HG02678 (cell line): ENCODE measurements at regions not wholly inside any gene's neighbourhood (a gene's known extent, or its start where the extent isn't known, plus 50 kb on each side); places are given as distances from the start of the nearest gene placed in this dataset.

ENCODE experiments used
- ATAC-seq: cut with Tn5 transposase; IDR thresholded peaks from one replicate; pipeline ENCODE4 v1.9.1; 2021; ENCODE audit warnings: mild to moderate bottlenecking, moderate library complexity; ENCODE audit not compliant: unreplicated experiment

DNA sequence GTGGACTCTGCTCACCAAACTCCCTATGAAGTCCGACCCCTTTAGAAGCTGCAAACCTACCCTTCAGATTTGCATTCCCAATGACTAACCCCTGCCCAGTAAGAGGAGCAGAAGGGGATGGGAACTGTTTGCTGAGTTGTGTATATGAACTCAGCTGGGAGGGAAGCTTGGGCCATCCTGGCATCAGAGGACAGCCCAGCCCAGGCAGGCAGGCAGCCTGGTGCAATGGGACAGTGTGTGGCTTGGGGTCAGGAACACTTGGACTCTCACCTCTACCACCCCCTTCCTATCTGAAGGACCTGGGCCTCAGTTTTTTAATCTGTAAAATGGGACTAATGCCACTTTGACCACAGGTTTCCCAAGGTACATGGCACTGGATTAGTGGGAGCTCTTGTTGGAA, 147.4 kb upstream of the GPR26 start:
- ATAC-seq, result no peak

GRCh38 chr10:123519861-123520260, 146.3 kb upstream of the GPR26 start:
- no peak for ATAC-seq

DNA sequence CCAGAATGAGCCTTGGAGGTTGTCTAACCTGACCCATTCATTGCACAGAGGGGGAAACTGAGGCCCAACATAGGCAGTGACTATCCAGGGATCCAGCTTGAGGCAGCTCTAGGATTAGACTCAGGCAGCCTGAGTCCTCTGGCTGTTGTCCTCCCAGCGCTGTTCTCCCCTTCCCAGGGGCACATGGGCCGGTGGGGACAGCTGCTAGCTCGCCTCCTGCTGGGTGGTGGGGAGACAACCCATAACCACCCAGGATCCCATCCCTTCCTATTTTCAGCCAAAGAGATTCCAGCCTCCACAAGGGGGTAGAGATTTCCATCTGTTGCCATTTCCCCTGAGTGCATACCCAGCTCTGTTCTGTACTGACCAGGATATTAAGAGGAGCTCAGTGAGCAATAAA, 145.1 kb upstream of the GPR26 start:
- ATAC-seq, result no peak

DNA sequence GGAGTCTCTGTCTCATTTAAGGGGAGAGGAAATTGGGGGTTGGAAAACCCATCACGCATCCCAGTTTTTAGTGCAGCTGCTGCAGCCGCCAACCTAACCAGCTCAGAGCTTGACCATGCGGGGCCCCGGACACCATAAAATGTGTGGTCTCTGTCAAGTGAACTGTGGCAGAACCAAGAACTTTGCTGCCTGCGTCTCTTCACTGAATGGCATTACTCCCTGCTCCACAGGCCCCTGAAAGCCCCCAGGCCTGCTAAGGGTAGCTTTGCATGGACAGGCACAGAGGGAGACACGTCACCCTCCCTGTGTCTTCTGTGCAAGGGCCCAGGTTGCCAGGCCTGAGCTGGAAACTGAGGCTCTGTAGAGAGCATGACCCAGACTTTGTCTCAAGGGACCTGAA, 144.6 kb upstream of the GPR26 start:
- no peak for ATAC-seq

GRCh38 chr10:123522702-123523312, 143.3 kb upstream of the GPR26 start:
- peak; percentile 53 for ATAC-seq

DNA sequence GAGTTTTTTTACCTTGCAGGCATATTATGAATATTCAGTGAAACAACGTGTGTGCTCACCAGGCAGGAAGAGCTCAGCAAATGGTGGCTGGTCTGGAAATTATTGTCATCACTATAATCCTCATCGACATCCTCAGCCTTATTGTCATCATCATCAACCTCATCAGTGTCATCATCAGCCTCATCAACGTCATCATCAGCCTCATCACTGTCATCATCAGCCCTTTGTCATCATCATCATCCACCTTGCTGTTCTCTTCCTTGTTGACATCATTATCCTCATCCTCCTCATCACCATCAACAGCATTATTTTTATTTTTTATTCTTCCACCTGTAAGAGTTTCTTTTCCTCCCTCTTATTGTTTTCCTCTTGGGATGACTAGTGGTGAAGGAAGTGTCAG, 142.3 kb upstream of the GPR26 start:
- ATAC-seq, result no peak

DNA sequence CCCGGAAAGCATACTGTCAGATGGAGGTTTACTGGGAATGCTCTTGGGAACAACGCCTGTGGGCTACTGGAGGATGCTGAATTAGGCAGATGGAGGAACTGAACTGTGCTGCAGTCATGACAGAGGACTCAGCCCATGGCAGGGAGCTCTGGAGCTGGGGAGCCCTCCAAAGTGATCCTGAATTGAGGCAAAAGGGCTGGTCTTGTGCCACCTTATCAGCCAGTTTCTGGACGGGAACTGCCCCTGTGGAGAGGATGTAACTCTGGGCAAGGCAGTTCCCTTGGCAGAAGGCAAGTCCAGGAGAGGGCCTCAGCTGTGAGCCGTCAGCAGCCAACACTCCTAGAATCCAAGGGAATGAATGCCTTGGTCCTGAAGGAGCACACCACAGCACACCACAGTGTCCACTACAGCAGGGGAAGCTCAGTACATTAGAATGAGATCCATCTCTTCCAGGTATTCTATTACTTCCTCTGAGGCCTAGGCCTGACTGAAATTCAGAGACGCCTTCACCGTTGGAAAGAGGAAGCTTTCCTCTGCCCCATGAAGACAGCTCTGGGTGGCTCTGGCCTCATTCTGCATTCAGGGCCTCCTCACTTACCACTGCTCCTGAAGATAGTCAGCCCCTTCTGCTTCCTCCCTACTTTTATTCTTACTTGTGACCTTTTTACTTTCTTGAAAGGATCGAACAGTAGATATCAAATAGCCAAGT, 139.6 kb upstream of the GPR26 start:
- no peak for ATAC-seq

DNA sequence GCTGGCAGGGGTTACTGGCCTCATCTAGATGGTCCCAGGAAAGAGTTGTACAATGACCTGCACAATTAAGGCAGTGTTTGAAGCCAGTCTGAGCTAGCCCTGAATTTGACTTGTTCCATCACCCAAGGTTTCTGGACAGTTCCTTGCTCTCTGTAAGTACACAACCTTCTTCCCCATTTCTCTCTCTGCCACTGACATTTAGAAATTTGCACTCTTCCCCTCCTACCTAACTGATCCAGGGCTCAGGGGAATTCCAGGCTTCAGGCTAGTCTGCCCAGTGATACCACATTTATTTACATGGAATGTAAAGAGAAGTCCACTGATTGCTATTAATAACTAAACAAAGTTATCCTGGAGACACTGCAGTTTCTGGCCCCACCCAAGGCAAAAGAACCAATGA, 139.0 kb upstream of the GPR26 start:
- ATAC-seq, result no peak

DNA sequence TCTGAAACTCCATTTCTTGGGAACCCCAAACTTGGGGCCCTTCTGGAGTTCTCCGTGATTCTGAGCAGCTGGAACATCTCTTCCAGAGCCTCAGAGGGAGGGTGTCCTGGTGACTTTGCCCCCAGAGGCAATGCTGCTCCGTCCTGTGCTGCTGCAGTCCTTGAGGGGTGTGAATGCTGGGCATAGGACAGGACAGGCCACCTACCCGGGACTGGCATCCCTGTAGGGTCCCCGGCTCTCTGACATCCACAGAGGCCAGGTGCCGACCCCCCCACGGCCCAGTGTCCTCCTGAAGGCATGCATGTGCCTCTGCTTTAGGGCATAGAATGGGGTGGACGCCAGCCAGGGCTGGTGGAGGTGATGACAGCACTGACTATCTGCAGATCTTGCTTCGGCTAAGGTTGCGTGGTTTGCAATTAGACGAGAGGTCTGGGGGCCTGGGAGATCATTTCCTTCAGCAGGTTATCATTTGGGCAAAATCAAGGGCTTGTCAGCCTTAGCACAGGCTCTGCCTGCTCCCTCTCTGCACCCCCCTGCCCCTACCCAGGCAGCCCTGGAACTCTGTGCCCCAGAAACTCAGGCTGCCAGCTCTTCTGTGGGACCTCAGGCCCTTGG, 136.9 kb upstream of the GPR26 start:
- no peak for ATAC-seq

DNA sequence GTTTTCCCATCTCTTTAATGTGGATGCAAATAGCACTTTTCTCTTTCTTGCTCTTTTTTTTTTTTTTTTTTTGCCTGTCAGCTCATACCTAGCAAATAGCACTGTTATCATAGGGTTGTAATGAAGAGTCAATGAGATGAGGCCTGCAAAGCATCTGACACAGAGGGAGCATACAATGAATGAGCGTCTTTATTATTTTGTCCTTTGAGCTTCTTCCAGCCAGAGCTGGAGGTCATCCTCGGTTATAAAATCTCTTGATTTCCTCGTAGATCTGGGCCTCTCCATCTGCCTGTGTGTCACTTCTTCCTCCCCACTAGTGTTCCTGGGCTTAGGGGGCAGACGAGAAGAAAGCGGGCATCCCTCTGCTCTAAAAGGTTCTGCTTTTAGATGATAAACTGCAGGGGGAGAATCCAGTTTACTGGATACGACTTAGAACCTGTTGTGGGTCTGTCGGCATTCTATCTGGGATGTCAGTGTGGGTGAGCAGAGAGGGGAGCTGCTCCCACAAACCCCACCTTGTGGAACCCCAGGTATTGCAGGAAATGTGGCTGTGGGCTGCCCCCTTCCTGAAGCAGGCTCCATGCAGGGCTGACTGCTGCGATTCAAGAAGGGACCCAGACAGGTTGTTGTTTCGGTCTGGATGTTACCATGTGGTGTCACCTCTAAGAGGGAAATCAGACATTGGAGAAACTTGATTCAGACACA, 135.8 kb upstream of the GPR26 start:
- ATAC-seq, result no peak

GRCh38 chr10:123535386-123535785, 130.8 kb upstream of the GPR26 start:
- no peak for ATAC-seq

DNA sequence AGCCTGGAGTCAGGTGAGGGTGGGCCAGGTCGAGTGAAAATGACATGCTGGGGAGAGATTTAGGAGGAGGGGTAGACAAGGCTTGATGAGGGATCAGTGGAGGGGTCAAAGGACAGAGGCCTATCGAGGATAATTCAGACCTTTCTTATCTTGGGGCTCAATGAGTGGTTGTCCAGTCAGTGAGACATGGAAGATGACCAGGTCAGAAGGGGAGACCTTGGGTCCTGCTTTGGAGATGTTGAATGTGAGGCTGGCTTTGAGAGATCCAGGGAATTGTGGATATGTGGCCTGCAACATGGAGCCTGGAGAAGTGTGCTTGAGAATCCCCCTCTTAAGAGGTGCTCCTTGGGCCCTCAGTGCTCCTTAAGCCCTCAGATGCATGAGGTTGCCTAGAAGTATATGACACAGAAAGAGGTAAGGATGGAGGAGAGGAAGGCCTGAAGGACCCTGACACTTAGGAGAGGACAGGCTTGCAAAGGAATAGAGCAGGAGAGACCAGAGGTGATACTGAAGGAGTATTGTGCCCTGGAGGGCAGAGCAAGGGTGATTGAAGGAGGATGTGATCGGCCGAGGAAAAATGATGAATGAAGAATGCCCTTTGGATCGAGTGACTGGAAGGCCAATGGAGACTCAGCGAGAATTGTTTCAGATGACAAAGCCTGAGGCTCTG, 129.8 kb upstream of the GPR26 start:
- ATAC-seq, result no peak

GRCh38 chr10:123537188-123537961, 128.8 kb upstream of the GPR26 start:
- ATAC-seq, result no peak

DNA sequence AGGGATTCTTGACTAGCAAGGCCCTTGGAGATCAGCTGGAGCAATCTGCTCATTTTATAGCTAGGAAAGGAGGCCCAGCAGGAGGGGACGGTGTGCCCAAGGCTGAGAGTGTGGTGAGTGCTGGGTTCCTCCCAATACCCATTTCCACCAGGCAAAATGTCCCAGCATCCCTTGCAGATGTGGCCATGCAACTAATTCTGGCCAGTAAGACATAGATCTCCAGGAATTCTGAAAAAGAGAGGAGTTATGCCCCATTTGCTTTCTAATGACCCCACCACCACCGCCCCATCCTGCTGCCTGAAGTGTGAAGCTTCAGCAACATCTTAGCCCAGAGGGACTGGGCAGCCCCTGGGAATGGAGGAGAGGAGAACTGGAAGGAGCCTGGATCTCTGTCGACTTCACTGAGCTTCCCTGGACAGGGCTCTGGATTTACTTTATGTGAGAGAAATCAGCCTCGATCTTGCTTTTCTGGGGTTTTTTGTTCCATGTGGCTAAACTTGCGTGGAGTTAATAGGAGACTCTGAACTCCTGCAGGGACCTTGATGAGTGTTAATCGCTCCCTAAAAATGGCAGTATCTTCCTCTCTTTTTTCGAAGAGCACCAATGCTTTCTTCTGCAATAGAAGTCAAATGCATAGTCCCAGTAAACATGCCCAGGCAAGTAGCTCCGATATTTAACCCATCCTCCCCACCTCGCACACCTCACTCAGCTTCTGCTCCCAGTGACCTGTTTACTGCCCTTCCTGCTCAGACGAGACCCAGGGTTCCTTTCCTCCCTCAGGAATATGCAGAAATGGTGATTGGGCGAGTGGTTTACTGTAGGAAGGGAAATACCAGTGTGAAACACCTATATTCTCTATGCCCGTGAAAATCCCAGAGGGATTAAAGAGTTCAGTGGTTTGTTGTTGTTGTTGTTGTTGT, 127.5 kb upstream of the GPR26 start:
- no peak for ATAC-seq

DNA sequence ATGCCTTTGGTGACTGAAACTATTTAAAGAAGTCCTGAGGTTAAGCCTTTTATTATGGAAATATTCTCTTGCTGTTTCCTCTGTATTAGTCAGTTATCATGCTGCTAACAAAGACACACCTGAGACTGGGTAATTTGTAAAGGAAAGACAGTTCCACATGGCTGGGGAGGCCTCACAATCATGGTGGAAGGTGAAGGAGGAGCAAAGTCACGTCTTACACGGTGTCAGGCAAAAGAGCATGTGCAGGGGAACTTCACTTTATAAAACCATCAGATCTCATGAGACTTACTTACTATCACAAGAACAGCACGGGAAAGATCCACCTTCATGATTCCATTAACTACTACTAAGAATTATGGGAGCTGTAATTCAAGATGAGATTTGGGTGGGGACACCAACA, 121.2 kb upstream of the GPR26 start:
- ATAC-seq, result no peak

DNA sequence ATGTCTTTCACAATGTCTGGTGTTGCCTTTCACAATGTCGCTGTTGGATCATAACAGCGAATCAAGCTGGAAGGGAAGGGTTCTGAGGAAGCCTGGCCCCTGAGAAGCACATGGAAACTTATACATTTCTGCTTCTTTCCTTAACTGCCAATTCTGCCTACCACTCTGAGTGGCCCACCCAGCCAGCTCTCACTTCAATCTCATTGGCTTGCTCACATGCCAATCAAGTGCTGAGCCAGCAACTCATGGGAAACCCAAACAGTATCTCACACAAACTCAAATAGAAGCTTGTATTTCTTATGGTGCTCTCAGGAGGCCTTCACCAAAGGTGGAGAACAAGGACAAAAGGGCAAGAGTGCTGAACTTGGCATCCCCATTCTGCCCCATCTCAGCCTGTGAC, 117.4 kb upstream of the GPR26 start:
- ATAC-seq, result no peak

DNA sequence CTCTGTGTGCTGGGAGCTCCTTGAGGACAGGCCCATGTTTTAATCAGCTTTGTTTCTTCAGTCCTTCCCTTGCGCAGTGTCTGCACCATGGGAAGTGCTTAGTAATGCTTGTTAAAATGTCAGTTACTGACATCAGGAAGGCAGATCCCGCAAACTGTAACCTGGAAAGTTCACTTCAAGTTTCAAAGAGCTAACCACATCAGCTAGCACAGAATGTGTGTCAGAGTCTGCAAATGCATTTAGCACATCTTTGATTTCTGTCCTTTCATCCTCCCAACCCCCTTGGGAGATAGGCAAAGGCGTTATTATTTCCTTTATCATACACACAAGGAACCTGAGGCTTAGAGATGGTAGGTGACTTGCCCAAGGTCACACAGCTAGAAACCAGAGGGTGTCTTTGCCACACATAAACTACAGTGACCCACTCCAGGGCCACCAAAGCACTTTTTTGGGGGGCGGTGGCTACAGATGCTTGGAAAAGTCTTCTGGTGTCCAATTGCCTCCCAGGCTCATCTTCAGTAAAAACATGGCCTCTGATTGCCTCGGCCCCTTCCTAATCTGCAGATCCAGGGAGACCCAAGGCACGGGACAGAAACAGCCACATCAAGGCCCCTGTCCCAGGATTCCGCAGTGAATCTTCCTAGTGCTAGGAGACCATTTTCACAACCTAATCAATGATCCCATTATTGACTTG, 116.2 kb upstream of the GPR26 start:
- ATAC-seq, result no peak

DNA sequence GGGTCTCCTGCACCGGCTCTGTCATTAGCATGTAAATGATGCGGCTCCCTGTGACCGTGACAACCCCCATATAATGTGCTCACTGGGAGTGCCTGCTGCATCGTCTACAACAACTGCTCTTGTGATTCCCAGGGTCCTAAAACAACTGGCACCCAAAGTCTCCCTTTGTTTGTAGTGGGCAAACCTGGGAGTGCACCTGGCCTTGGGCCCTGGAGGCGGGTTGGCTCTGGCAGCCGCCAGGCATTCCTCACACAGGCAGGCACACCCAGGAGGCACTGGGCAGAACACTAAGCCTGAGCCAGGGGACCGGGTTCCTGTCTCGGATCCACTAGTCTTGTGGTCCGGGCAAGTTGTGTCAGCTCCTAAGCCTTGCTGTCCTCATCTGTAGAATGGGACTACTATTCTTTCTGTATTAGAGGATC, 115.5 kb upstream of the GPR26 start:
- ATAC-seq, result no peak

DNA sequence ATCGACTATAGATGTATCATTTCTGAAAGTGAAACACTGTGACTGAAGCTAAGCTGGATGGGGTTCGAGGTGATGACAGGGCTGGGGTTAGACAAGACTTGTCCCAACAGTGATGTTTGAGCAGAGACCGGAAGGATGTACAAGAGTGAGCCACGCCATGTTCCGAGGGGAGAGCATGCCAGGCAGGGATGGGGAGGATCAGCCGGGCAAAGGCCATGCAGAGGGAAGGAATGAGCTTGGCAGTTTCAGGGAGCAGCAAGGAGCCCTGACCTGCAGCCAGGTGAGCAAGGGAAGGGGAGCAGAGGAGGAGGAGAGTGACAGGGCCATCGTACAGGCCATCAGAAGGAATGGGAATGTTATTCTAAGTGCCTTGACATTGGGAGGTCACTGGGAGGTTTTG, 114.9 kb upstream of the GPR26 start:
- ATAC-seq, result no peak
